HG03135 (cell line): ENCODE measurements at regions not wholly inside any gene's neighbourhood (a gene's known extent, or its start where the extent isn't known, plus 50 kb on each side); places are given as distances from the start of the nearest gene placed in this dataset.
"Not testable (repeated sequence)": the region's sequence is repeated elsewhere in the genome, so short reads cannot be mapped to it uniquely, and the experiment has no call there.

ENCODE experiments used
- ATAC-seq: cut with Tn5 transposase; IDR thresholded peaks from one replicate; pipeline ENCODE4 v1.9.1; 2021; ENCODE audit warnings: mild to moderate bottlenecking, moderate library complexity; ENCODE audit not compliant: unreplicated experiment

DNA sequence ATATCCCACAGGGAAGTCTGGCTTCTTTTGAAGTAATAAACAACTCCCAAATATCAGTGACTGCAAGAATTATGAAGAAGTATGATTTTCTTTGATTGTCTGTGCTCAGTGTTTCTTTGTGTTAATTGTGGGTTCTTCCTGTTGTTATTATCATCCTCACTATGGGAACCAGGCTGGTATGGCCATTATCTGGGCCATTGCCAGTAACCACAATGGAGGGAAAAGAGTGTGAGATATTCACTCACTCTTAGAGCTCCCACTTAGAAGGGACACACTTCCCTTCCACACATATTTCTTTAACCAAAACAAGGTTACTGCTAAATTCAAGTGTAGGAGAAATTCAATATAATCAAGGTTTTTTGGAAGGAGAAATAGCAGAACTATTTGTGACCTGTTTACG lies 503.7 kb downstream of the SLC6A15 start:
- ATAC-seq: no peak

DNA sequence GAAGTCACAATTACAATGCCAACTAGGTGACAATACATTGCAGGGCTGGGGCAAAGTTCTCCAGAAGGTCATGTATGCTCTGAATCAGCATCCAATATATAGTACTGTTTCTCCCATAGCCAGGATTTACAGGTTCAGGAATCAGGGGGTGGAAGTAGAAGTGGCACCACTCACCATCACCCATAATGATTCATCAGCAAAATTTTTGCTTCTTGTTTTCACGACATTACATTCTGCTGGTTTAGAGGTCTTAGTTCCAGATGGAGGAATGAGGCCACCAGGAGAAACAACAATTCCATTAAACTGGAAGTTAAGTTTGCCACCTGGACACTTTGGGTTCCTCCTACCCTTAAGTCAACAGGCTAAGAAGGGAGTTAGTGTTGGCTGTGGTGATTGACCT lies 505.9 kb downstream of the SLC6A15 start:
- ATAC-seq: not testable (repeated sequence)

- no peak for ATAC-seq
Measured at GRCh38 chr12:84397846-84398245, 514.8 kb downstream of the SLC6A15 start.

DNA sequence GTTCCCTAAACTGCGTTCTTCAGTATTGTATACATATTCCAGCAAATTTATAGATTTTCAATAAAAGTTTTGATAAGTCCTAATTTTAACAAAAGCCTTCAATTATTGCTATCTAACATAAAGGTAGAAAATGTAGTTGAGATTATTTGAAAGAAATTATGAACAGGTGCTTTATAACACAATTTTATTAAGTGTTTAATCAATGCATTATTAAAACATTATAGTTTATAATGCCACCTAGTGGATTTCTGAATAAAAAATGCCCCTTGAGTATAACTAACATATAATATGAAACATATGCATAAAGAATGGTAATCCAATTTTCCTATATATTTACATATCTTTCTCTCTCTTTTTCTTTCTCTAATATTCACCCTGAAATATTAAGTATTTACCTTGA lies 515.3 kb downstream of the SLC6A15 start:
- no peak for ATAC-seq

DNA sequence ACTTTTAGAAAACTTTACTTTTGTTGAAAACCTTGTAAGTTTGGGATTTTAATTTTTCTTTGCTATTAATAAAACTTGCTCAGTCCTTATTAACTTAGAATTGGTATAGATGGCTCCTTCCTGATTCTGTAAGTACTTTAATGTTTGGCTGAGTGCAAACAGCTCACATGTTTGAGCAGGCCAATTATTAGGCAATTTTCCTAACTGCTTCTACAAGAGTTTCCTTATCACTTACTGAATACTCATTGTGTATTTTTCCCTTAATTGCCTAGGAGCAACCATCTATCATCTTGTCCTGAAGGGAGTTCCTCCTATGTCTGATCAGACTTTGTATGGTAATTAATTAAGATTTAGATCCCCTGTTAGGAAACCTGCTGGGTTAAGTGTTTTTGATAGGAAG lies 521.4 kb downstream of the SLC6A15 start:
- not testable (repeated sequence) for ATAC-seq

- ATAC-seq: no peak
Measured at GRCh38 chr12:84384384-84384783, 528.2 kb downstream of the SLC6A15 start.

DNA sequence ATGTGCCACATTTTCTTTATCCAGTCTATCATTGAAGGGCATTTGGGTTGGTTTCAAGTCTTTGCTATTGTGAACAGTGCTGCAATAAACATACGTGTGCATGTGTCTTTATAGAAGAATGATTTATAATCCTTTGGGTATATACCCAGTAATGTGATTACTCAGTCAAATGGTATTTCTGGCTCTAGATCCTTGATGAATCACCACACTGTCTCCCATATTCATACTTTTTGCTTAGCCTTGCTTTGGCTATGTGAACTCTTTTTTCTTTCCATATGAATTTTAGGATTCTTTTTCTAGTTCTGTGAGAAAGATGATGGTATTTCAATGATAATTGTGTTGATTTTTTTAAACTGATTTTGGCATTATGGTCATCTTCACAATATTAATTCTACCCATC lies 530.1 kb downstream of the SLC6A15 start:
- ATAC-seq: not testable (repeated sequence)

DNA sequence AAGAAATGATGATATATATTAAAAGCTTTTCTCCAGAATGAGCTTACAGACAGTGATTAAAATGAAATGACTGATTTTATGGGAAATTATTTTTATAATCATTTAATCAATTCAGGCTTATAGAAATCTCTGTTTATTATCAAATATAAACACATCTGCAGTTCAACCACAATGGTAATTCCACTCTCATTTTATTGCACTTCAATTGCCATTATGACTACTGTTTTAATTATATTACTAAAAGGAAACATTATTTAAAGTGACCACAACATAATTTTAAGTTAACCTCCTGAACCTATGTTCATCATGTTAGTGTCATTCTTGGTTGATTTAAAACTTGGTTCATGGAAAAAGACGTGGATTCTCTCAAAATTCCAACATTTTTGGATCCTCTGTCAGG lies 536.3 kb downstream of the SLC6A15 start:
- ATAC-seq: no peak

GRCh38 chr12:84375449-84376170 lies 537.0 kb downstream of the SLC6A15 start:
- ATAC-seq: no peak

DNA sequence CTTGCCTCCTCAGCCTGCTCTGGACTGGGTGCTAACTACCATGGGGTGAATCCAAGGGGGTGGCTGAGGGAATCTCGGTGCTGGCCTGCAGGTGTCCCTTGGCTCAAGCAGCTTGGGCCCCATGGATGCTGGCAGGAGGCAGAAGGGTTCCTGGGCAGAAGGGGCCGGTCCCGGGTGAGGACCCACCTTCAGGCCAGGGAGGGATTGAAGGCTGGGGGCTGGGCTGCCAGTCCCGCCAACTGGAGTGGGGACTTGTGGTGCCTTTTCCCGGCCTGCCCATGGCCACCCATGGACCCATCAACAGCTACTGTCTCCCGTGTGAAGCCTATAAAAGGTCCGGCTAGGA lies 550.1 kb downstream of the SLC6A15 start:
- no peak for ATAC-seq

DNA sequence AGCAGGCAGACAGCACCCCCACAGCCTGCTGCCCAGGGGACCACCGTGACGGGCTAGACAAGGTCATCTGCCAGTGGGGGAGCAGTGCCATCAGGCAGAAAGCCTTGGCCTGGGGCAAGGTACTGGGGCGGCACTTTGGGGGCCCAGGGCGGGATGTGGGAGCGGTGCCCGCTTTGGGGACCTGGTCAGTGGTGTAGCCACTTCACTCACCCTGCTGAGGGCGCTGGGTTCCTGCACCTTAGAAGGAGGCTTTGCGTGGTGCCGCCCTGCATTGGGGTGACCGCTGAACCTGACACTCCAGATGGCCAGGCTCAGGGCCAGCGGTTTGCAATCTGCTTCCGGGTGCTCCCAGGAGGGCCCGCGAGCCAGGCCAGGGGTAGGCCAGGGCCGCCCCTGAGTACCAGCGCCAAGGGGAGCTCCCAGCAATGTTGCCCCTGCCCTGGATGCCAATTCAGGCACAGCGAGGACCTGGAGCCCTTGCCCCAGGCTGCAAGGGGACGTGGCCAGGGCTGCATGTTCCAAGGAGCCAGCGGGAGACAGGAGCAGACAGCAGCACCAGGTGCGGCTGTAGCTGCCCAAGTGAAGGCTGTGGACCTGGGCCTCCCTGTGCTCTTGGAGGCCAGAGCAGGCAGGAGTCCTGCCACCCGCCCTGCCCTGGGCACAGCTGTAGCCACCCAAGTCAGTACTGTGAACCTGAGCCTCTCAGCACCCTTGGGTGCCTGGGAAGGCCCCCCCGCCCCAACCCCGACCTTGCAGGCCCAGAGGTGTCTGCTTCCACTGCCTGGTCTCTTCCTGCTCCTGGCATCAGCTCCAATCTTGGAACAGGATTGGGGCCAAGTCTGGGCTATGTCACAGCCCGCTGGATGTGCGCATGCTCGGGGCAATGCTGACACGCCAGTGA lies 550.7 kb downstream of the SLC6A15 start:
- no peak for ATAC-seq

DNA sequence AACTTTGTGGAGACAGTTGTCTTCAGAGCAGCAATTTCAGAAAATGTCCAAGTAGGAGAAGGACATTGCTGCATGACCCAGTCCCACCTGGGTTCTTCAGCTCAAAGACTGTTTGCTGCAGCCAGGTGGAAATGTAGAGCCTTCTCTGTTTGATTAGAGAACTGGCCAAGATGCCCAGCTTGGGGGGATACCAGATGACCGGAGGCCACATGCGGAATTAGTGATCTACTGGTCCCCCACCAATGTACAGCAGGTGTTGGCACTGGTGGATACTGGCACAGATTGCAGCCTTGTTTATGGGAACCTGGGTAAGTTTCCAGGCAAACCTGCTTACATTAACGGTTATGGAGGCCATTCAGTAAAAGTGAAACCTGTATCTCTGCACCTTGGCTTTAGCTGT lies 555.3 kb downstream of the SLC6A15 start:
- no peak for ATAC-seq

GRCh38 chr12:84356224-84356623 lies 556.4 kb downstream of the SLC6A15 start:
- ATAC-seq: no peak

- ATAC-seq: no peak
Measured at GRCh38 chr12:84355561-84355960, 557.0 kb downstream of the SLC6A15 start.

GRCh38 chr12:84348582-84348981 lies 564.0 kb downstream of the SLC6A15 start:
- no peak for ATAC-seq

DNA sequence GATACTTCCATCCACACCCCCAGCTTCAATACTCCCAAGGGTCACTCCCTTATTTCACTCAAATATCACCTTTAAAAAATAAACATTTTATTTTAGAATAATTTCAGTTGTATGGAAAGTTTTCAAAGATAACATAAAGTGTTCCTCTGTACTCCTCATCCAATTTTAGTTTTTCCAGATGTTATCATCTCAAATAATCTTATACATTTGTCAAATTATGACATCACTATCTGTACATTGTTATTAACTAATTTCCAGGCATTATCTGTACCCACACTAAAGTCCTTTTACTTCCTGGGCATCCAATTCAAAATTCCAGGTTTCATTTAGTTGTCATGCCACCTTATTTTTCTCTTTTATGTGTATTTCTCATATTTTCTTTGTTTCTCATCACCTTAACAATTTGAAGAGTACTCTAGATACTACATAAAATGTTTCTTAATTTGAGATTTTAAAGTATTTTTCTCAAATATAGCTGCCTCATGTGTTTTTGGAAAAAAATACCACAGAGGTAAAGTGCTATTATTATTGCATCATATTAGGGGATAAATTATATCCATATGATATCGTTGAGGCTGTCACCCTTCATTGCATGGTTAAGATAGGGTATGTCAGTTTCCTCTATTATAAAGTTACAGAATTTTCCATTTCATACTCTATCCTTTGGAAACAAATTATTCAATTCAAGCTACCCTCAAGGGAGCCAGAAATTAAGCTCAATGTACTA lies 571.0 kb downstream of the SLC6A15 start:
- no peak for ATAC-seq

DNA sequence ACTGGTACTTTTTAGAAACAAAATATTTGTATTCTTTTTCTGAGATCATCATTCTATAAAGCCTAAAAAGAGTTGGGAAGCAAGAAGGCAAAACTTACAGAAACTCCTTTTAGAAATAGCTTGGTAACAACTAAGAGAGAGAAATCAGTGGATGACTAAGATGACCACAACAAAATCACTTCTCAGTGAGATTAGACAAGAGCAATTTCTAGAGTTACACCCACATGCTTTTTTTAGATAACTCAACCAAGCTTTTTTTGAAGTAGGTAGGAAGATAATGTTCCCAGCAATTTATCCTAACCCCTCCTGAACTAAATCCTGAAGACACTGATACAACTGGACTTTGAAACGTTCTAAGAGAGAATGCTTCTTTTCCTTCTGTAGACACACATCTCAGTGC lies 576.4 kb downstream of the SLC6A15 start:
- ATAC-seq: no peak

GRCh38 chr12:84329938-84330337 lies 582.7 kb downstream of the SLC6A15 start:
- no peak for ATAC-seq

- ATAC-seq: no peak
Measured at GRCh38 chr12:84315926-84316325, 596.7 kb downstream of the SLC6A15 start.

GRCh38 chr12:84313323-84313675 lies 599.3 kb downstream of the SLC6A15 start:
- no peak for ATAC-seq

- no peak for ATAC-seq
Measured at GRCh38 chr12:84308211-84308610, 604.4 kb downstream of the SLC6A15 start.

GRCh38 chr12:84305144-84305543 lies 607.5 kb downstream of the SLC6A15 start:
- no peak for ATAC-seq
